GM19455 (cell line): ENCODE measurements at regions not wholly inside any gene's neighbourhood (a gene's known extent, or its start where the extent isn't known, plus 50 kb on each side); places are given as distances from the start of the nearest gene placed in this dataset.

Experiments used
- ATAC-seq: cut with Tn5 transposase; IDR thresholded peaks from one replicate; pipeline ENCODE4 v1.9.1; 2021; ENCODE audit not compliant: unreplicated experiment

DNA sequence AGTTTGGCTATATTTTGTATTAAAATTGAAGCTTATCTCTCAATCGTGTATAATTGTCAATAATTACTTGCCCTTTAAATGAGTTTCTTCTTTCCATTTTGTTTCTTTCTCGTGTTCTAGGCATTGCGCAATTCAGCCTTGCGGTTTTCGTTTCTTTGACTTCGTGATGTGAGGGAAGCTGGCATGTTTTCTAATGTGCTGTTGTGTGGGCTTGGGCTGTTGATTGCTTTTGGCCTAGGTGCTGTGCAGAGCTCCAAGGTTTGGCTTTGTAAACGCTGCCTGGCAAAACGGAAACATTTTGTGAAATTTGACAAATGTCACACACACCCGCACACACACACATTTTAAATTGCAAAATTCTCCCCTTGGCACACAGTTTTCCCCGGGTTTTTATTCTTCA lies 242.6 kb upstream of the TCF4 start:
- no peak for ATAC-seq

DNA sequence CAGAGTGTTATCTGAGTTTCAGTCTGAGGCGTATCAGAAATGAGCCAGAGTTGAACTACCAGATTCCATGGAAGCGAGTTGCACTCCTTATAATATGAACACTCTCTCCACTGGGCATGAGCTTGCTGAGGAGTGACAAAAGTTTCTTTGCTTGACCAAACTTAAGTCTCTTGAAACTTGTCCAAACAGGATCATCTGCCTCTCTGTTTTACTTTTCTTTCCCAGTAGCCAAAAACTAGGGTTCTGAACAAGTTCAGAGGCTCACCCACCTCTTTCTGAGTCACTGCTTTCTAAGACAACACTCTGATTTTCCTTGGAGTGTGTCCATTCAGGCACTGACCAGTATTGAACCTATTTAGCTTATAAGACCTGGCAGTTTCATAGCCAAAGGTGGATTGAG lies 233.2 kb upstream of the TCF4 start:
- ATAC-seq, result no peak

DNA sequence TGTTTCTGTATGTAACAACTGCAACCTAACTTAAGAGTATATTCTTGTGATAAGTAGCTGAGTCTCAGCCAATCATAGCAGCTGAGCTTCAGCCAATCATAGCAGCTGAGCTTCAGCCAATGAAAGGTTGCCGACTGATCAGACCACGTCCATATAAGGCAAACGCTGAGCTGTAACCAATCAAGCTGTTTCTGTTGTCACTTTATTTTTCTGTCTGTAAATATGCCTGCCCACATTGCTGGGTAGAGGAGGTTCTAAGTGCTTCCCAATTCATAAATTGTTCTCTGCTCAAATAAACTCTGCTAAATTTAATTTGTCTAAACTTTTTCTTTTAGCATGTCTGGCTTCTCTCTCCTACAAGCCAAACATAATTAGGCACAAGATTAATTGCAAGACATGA lies 231.5 kb upstream of the TCF4 start:
- no peak for ATAC-seq

DNA sequence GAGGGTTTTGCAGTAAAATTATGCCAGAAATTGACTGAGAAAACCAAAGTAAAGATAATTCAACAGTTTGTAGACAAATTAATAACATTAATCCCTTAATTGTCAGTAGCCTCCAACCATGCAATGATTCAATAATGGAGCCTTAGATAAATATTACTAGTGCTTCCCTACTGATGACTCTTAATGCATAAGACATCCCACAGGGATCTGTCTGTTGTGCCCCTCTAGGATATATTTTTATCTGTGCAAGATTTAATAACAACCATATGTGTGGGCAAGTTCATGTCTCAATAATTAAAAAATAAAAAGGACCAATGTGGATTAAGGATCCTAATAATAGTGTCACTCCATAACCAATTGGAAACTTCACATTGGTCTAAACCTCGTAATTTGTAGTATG lies 230.3 kb upstream of the TCF4 start:
- no peak for ATAC-seq

DNA sequence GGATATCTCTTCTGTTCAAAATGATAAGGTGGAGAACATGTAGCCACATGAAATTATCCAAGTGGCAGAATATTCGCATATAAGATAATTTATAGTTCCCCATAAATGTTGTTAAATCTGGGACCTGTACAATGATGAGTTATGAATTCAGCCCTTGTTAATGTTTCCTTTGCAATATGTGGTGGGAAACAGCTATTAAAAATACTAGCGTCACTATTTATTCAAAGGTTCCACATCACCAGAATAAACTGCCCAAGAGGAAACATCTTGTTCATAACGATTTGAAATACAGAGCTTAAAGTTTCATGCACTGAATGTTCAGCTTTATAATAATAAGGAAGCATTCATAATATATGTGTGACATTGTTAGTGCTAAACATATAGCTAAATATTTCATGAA lies 223.9 kb upstream of the TCF4 start:
- no peak for ATAC-seq

DNA sequence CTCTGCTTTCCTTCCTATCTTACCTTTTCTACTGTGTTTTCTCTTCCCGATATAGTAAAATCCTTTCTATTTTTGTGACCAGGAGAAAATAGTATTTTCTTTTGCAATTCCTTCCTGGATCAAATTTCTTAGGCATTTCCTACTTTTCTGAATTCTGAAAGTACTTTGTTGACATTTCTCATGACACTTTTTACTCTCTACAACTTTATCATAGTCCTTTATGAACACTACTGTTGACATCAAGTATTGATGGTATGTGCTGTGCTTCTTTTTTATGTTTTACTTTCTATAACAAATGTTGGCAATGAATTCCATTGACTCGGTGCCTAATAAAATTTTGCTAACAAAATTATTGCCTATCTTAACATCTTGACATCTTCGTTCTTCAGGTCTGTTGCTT lies 217.7 kb upstream of the TCF4 start:
- ATAC-seq, result no peak

DNA sequence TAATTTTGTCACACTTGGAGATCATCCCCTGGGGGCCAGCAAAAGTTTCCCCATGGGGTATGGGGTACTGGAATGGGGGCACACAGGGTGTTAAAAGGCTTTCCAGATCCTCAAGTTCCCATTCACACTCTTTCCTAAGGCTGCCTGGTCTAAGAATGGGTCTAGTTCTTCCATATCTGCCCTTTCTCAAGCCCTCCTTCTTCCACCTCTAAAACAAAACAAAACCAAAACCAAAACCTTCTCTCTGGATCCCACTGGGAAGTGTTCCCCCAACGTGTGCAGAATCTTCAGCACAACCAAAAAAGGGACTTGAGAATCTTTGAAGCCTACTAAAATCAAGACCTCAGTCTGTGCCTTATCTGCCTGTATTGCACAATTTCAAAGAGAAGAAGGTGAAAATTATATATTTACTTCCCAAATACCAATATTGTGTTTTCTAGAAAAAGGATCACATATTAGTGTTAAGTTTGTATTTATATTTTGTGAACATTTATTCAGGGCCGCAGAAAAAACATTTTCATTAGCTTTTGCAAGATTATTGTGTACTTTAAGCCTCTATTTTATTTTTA lies 207.2 kb upstream of the TCF4 start:
- ATAC-seq, result no peak

DNA sequence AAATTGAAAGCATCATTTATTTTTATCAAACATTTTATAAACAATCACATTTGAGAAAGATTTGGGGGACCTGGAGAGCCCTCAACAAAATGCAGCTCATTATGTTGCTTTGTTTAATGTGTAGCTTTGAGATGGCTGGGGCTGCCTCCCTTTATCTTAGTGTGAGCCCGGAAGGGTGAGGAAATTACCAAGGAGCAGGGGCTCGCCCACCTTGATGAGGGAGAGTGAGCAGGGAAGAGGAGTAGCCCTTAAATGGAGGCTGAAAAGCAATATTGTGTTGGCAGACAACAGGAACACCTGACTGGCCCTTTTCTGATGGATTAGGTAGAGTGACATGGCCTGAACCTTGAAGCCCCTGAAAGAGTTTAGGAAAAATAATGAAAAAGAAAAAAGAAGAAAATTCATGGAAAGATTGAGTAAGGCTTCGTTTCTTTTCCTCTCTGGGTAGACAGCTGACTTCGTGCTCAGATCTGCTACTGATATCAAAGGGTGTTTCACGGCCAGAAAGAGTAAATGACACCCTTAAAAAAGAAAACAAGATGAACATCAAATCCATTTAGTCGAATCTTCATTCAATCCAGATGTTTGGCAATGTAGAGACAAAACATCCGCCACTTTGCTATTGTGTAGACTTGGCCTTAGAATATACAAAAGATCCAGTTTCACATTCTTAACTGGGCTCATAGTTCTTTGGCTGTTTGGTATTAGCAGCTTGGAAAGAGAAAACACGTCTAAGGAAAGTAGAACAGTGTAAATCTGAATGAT lies 206.5 kb upstream of the TCF4 start:
- no peak for ATAC-seq

DNA sequence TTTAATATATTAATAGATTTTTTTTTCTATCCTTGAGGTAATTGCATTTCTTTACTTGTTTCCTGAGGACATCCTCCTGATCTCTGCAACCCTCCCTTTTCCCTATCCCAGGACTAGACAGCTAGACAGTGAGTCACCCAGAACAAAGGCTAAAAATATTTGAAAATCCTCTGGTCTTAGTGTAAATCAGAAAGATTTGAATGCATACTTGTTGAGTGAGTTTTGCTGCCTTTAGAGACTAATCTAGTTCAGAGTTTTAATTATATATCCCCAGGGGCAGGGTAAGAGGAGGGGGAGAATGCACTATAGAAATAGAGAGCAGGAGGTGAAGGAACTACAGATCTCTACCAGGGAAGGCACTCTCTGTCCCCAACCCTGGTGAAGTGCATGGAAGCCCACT lies 202.3 kb upstream of the TCF4 start:
- no peak for ATAC-seq

DNA sequence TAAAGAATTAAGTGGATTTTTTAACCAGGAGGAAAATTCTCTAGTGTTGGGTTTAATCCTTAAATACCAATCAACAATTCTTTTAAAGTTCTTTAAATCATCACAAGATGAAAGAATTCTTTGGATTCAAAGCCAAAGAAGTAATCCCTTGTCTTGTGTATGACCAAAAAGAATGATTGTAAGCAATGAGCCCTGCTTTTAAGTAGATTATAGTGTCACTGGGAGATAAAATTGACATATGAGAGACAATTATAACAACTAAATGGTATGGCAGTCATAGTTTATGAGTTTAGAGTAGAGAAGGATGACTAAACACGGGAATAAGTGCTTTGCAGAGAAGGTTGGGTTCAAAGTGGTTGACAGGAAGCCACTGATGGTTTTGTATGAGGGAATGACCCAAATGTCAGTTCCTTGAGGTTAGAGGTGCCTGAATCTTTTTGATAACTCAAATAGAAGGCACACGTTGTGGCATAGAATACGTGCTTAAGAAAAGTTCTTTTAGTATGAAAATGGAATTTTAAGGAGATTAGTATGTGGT lies 199.6 kb upstream of the TCF4 start:
- no peak for ATAC-seq

DNA sequence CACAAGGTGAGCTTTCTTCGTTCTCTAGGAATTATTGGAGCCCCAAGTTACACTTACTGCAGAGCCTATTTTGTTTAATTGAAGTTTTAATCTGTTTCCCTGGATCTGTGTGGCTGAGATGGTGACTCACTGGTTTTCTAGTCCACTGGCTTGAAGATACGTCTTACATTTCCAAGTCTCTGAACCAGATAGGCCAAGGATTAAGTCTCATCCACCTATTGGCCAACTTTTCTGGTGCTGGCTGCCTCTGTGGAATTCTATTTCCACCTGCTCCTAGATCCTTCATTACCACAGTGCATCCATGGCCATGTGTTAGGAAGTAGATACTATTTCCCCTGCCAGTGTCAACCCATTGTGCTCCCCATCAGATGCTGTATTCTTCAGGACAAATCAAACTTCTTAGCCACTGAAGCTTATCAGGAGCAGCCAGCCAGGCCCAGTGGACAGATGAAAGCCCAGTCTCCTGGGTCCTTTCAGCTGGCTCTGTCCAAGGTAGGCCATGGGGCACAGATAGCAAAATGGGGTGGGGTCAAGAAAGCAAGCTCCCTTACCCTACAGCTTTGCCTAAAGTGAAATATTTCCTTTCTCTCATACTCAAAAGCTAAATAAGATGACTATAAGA lies 198.8 kb upstream of the TCF4 start:
- no peak for ATAC-seq

DNA sequence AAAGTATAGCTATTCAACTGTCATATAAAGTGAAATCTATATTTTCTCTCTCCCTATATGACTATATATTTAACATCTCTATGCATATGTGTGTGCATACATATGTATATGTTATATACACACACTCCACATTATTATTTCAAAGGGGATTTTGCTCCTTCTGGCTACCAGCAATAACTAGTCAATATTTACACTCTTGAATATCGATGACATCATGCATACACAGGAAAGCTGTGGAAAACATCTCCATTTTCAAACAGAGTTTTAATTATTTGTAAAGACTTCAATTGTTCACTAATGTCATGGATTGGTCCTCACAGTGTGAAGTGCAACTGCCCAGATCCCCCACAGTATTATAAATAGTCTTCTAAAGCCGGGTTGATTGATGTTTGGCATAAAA lies 195.9 kb upstream of the TCF4 start:
- no peak for ATAC-seq

DNA sequence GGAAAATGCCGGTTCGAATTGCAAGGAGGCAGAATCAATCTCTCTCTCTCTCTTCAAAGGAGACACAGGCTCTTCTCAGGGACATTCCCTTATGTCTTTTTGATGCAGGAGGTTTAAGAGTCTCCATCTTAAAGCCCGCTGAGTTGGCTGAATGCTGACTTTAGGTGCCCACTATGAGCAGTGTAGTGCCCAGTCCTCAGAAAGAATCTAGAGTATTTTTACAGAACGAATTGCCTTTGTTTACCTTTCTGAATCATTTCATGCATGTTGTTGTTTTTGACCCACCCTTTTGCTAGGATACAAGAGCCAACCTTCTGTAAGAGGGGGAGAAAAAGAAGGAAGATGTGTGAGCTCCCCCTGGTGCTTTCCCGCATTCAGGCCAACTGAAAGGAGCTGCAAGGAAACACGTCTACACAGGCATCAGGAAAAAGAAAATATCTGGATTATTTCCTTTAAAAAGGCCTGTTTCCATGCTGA lies 193.5 kb upstream of the TCF4 start:
- ATAC-seq, result no peak

DNA sequence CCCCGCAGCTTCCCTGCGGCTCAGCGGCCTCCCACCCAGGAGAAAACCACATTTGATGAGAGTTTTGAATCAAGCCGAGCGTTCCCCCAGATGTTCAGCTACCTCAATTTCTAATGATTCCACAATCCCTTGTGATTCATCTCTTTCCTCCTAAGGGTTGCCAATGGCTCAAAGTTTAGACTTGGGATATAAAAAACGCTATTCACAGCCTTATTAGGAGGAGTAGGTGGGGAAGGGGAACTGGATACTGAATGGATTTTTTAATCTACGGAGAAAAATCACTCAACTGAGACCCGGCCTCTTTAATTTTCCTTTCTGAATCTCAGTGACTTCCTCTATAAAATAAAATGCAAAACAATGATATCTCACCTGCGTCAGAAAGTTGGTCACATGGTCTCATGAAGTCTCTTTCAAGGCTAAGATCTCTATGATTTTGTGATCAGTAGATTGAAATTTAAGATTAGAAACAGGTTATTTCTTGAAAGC lies 192.6 kb upstream of the TCF4 start:
- no peak for ATAC-seq

DNA sequence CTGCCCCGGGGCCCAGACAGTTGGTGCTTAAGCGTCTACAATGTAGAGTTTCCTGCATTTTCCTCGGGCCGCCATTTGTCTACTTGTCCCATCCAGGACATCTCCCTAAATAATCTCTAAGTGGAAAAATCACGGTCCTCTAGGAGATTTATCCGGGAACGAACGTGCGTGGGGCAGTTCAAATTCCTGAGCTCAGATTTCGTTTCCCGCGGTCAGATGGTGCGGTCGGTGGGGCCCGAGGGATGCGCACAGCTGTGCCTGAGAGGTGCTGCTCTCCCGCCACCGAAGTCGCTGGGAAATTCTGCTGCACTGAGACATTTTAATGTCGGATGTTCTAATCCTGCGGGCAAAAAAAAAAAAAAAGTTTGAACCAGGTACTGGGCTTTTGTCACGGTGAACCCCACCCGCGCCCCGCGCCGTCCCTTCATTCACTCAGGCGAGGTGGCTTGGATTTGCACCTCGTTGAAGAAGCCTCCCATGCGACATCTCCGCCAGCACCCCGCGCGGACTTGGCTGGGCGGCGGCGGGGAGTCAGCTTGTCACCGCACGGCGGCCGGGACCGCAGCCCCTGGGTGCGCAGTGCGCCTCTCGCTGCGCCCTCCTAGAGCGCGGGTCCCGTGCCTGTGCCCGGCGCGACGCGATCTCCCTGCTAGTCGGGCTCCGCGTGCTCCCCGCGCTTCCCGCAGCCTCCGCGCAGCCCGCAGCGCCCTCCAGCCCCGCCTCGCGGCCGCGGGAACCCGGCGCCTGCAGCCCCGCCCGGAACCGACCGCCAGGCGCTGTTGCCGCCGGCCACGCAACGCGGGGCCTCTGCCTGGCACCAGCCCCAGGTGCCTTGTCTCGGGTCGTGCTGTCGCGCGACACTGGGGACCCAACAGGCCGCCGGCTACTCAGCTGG lies 191.9 kb upstream of the TCF4 start:
- no peak for ATAC-seq

DNA sequence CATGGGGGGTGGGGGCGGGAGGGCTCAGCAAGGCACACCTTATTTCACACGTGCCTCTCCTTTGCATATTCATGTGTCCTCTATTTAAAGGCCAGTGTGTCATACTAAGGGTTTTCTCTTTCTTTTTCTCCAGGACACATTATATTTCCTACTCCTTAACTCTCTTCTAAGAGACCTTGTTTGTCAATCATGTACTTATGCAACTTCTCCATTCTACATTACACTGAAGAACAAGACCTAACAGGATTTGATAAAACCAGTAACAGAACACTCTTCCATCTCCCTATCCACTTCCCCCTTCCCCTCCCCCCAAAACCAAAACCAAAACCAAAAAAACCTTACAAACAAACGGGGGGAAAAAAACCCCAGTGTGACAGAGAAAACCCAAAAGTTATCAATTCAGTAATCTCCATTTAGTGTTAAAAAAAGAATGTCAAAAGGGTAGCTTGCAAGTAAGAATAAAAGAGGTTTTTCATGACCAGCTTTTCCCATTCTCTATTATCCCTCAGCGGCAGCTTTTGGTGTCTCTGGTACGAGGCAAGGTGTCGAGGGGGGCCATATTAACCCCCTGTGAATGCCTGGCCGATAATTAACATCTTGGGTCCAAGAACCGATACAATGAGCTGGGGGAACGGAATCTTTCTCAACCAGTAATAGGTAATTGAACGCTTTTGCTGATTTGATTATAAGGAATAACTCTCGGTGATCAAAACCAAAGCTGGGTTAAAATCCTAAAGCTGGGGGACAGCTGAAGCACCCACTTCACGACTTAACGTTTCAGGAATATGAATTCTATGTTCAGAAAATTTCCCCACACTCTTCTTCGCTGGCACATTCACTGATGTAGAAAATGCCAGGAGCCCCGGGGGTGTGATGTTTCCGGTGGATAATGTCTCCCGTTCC lies 191.0 kb upstream of the TCF4 start:
- no peak for ATAC-seq

DNA sequence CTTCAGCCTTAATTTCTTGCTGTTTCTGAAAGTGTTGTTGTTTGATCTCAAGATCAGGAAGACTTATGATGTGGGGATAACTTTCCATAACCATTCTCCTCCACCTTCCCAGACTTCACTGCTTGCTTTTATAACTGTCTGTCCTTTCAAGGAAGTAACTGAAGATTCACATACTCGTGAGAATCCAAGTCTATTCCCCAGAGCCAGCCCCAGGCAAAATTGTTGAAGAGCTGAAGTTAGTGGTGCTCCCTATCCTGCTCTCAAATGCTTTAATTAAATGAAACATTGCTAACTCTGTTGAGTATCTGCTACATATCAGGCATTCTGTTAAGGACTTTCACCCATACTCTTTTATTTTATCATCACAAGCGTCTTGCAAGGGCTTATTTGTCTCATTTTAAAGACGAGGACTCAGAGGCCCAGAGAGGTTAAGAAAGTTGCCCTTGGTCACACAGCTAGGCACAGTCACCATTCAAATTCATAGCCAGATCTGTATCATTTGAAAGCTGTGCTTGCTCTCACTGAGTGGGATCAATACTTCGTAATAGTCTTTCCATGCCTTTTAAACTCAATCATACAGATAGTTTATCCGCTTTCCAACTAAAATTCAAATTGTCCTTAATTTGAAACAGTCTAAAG lies 189.8 kb upstream of the TCF4 start:
- ATAC-seq, result no peak

DNA sequence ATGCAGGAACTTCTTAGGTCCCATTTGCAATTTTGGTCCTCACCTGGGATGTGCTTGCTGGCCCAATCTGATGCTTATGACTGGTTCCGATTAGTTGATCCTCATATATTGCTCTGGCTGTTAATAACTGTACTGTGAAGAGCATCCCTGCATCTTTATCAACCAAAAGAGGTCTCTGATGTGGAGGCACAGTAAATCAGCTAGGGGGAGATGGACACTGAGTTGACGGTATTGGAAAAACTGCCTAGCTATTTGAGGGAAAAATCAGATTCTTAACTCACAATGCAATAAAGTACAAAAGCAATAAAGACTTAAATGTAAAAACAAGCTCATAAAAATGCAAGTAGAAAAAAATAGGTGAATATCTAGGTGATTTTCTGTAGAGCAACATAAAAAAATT lies 188.0 kb upstream of the TCF4 start:
- ATAC-seq, result no peak

DNA sequence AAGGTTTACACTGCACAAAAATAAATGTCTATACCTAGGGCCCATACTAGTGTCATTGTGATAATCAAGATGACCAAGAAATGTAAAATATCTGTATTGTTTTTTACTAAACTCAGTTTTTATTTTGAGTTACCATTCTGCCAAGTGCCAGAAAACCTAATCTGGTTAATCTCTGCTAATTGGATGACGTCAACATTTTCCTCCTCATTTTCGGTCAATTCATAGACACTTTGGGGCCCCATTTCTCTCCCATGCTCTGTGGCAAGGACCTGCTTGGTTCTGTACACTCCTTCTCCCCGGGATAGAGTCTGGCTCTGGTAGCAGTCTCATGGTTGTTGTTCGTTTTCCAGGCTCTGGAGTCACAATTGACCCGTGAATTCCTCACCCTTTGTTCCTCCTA lies 186.5 kb upstream of the TCF4 start:
- ATAC-seq, result no peak

DNA sequence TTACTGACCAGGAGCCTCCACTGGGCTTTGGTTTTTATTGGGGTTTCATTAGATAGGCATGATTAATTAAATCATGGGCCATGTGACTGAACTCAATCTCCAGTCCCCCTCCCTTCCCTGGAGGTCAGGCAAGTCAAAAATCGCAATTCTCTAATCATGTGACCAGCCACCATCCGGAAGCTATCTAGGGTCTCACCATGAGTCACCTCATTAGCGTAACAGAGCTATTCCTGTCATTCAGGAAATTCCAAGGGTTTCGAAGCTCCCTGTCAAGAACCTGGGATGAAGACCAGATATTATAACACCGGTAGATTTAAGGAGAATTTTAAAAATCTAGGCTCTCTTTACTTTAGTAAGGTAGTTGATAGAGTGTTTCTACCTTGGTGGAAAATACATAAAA lies 180.3 kb upstream of the TCF4 start:
- ATAC-seq, result no peak
